Keratinocyte (primary cell): ENCODE measurements at regions not wholly inside any gene's neighbourhood (a gene's known extent, or its start where the extent isn't known, plus 50 kb on each side); places are given as distances from the start of the nearest gene placed in this dataset.

Experiments used
- DNase-seq: peaks from one replicate; pipeline ENCODE4 v3.0.0-alpha.2; 2011; ENCODE audit warnings: low read depth, missing footprints, low spot score
- FAIRE-seq: peaks from 2 replicates; lab custom pipeline; 2011; peaks lifted over from hg19 to GRCh38; lab: Jason Lieb, UNC
- H2AFZ ChIP-seq: 2 replicates; pipeline ENCODE4 v1.6.0; 2012; ENCODE audit warnings: low read length, control low read depth, inconsistent platforms; ENCODE audit not compliant: control insufficient read depth
- H3K27ac ChIP-seq: 2 replicates; pipeline ENCODE4 v1.5.1; 2011; ENCODE audit warnings: low read length; ENCODE audit not compliant: control insufficient read depth, insufficient read depth
- H3K27me3 ChIP-seq: 3 replicates; pipeline ENCODE4 v1.6.0; 2011; ENCODE audit warnings: low read length; ENCODE audit not compliant: control insufficient read depth, insufficient read depth; ENCODE audit errors: extremely low read depth
- H3K36me3 ChIP-seq, 2 experiments: 2 replicates in 1 of 2; 3 replicates in 1 of 2; pipeline ENCODE4 v1.5.1; 2011; ENCODE audit warnings: low read length in 2 of 2, mild to moderate bottlenecking in 1 of 2; ENCODE audit not compliant: control insufficient read depth in 2 of 2, insufficient read depth in 2 of 2; ENCODE audit errors: extremely low read depth in 1 of 2
- H3K4me1 ChIP-seq: 3 replicates; pipeline ENCODE4 v1.5.1; 2011; ENCODE audit warnings: low read length; ENCODE audit not compliant: control insufficient read depth, insufficient read depth; ENCODE audit errors: extremely low read depth
- H3K4me2 ChIP-seq: 3 replicates; pipeline ENCODE4 v1.6.0; 2011; ENCODE audit warnings: low read depth, low read length; ENCODE audit not compliant: control insufficient read depth, insufficient read depth; ENCODE audit errors: extremely low read depth
- H3K4me3 ChIP-seq, 3 experiments: fragments of 200-600 bp in 1 of 3; sonication (generic) in 1 of 3; 2 replicates in 2 of 3; 3 replicates in 1 of 3; pipeline ENCODE4 v1.5.1; 2011 to 2016; ENCODE audit warnings: low read length in 3 of 3, mild to moderate bottlenecking in 3 of 3, control low read depth in 2 of 3, inconsistent platforms in 1 of 3, low read depth in 1 of 3, mixed read lengths in 1 of 3, mixed run types in 1 of 3, moderate library complexity in 1 of 3; ENCODE audit not compliant: control insufficient read depth in 2 of 3, insufficient read depth in 2 of 3; ENCODE audit errors: extremely low read depth in 1 of 3
- H3K79me2 ChIP-seq: 2 replicates; pipeline ENCODE4 v1.6.0; 2012; ENCODE audit warnings: low read length; ENCODE audit not compliant: control insufficient read depth, insufficient read depth
- H3K9ac ChIP-seq: 3 replicates; pipeline ENCODE4 v1.6.0; 2011; ENCODE audit warnings: low read length; ENCODE audit not compliant: control insufficient read depth, insufficient read depth; ENCODE audit errors: extremely low read depth
- H3K9me1 ChIP-seq: 3 replicates; pipeline ENCODE4 v1.6.0; 2011; ENCODE audit warnings: low read length; ENCODE audit not compliant: control insufficient read depth, insufficient read depth; ENCODE audit errors: extremely low read depth
- H3K9me3 ChIP-seq: 2 replicates; pipeline ENCODE4 v1.5.1; 2012; ENCODE audit warnings: low read depth, low read length; ENCODE audit not compliant: control insufficient read depth
- H4K20me1 ChIP-seq: 3 replicates; pipeline ENCODE4 v1.6.0; 2011; ENCODE audit warnings: low read length; ENCODE audit not compliant: control insufficient read depth, insufficient read depth; ENCODE audit errors: extremely low read depth
- CTCF ChIP-seq, 3 experiments: IDR thresholded peaks in 1 of 3; conservative IDR thresholded peaks in 1 of 3; optimal IDR thresholded peaks in 1 of 3; 2 replicates in 2 of 3; 3 replicates in 1 of 3; pipeline versions ENCODE3 to v1.5.1; 2011; ENCODE audit warnings: low read length in 3 of 3, mild to moderate bottlenecking in 3 of 3, moderate library complexity in 2 of 3, control low read depth in 1 of 3, inconsistent platforms in 1 of 3; ENCODE audit not compliant: insufficient read depth in 2 of 3; ENCODE audit errors: extremely low read depth in 1 of 3
- EZH2 ChIP-seq: IDR thresholded peaks from one replicate; pipeline ENCODE4 v1.6.1; 2012; ENCODE audit warnings: inconsistent platforms, mild to moderate bottlenecking, low read length, moderate library complexity
- dilution Hi-C: fragments of 300-500 bp; cut with MboI; formaldehyde crosslinking; loops from one replicate; pipeline ENCODE4 v1.7.0; 2020; ENCODE audit warnings: low sequenced_read_pairs; ENCODE audit not compliant: extremely low pct_ligation_motif_present

GRCh38 chr2:120444691-120445240 lies 98.8 kb downstream of the INHBB start:
- Histone ChIP-seq H3K4me2 (no peak overlapping the region), H3K27me3 (no peaks in the 10 kb centered on the region), H3K9me1 (no peaks in the 10 kb centered on the region), H3K36me3 (no peaks in the 10 kb centered on the region), H3K9me3 (no peaks in the 10 kb centered on the region), H3K27ac (no peak overlapping the region), H4K20me1 (no peaks in the 10 kb centered on the region), H3K4me1 (peaks cover 15% of the 10 kb centered on the region), H3K79me2 (no peaks in the 10 kb centered on the region), H3K4me3 (no peak overlapping the region), H2AFZ (no peak overlapping the region), H3K9ac (no peak overlapping the region)
- no peak for DNase-seq
- no peak for FAIRE-seq
- dilution Hi-C loops = no loop called here
- TF ChIP-seq EZH2 (no peak), CTCF (optimal IDR thresholded peaks at IDR 0.05 in 1 of 3, IDR thresholded peaks at IDR 0.05 in 1 of 3, conservative IDR thresholded peaks at IDR 0.05 in 1 of 3; ENCODE audit: extremely low read depth in 1 of 3, insufficient read depth in 2 of 3, low read length in 3 of 3) (no peak)

GRCh38 chr2:120445449-120446143 lies 99.7 kb downstream of the INHBB start:
- Histone ChIP-seq H3K4me1 (peaks cover 15% of the 10 kb centered on the region), H3K4me3 (no peak overlapping the region), H3K27me3 (no peaks in the 10 kb centered on the region), H3K9me3 (no peaks in the 10 kb centered on the region), H3K4me2 (no peak overlapping the region), H3K36me3 (no peaks in the 10 kb centered on the region), H3K79me2 (no peaks in the 10 kb centered on the region), H3K9ac (no peak overlapping the region), H3K9me1 (no peaks in the 10 kb centered on the region), H4K20me1 (no peaks in the 10 kb centered on the region), H3K27ac (no peak overlapping the region), H2AFZ (no peak overlapping the region)
- TF ChIP-seq EZH2 = no peak
- DNase-seq (no peak), FAIRE-seq (no peak)
- dilution Hi-C loops = no loop called here
